B cell (primary cell): ENCODE measurements at regions not wholly inside any gene's neighbourhood (a gene's known extent, or its start where the extent isn't known, plus 50 kb on each side); places are given as distances from the start of the nearest gene placed in this dataset.

Experiments
- ATAC-seq: fragments of 200-7000 bp; cut with Tn5 transposase; one replicate; pipeline ENCODE4 v1.10.0; 2021; ENCODE audit warnings: low read depth, mild to moderate bottlenecking, moderate number of reproducible peaks, moderate library complexity
- CTCF ChIA-PET: fragments of 350-600 bp; sonication (Branson Sonifier 250); formaldehyde crosslinking; loops from one replicate; lab custom pipeline; 2021; ENCODE audit warnings: antibody characterized with exemption, inconsistent platforms; lab: Charles Lee
- POLR2A ChIA-PET: fragments of 350-600 bp; sonication (Branson Sonifier 250); formaldehyde crosslinking; loops from one replicate; lab custom pipeline; 2021; ENCODE audit warnings: antibody characterized with exemption; lab: Charles Lee
- DNase-seq: peaks from one replicate; pipeline ENCODE4 v3.0.0; 2013
- H2AFZ ChIP-seq: 2 replicates; pipeline ENCODE4 v1.6.1; 2012; ENCODE audit warnings: mild to moderate bottlenecking, low read depth, low read length; ENCODE audit not compliant: insufficient read depth, poor library complexity, severe bottlenecking
- H3K27ac ChIP-seq, 2 donors: 1 replicate in 1 of 2; 2 replicates in 1 of 2; pipeline ENCODE4 v1.5.1; 2012 to 2013; ENCODE audit warnings: low read length in 2 of 2, mild to moderate bottlenecking in 2 of 2, moderate library complexity in 1 of 2
- H3K27me3 ChIP-seq, 4 experiments: fragments of 200-600 bp in 1 of 4; sonication (generic) in 1 of 4; replicated peaks in 1 of 4; 1 replicate in 2 of 4; 2 replicates in 2 of 4; pipeline versions ENCODE4 v1.6.1 to v1.7.0; 2013 to 2016; ENCODE audit warnings: low read length in 3 of 4, mild to moderate bottlenecking in 2 of 4, mixed read lengths in 1 of 4, moderate library complexity in 1 of 4; ENCODE audit not compliant: insufficient read depth in 4 of 4, control insufficient read depth in 3 of 4; ENCODE audit errors: control extremely low read depth in 1 of 4
- H3K36me3 ChIP-seq, 2 experiments: replicated peaks in 1 of 2; 1 replicate in 1 of 2; 2 replicates in 1 of 2; pipeline versions ENCODE4 v1.6.1 to v1.7.1; 2013; ENCODE audit warnings: low read length in 1 of 2; ENCODE audit not compliant: insufficient read depth in 2 of 2, control insufficient read depth in 1 of 2; ENCODE audit errors: control extremely low read depth in 1 of 2, extremely low read depth in 1 of 2
- H3K4me1 ChIP-seq, 2 donors: fragments of 200-600 bp in 1 of 2; sonication (generic) in 1 of 2; 1 replicate in 1 of 2; 2 replicates in 1 of 2; pipeline versions ENCODE4 v1.5.1 to v1.6.1; 2013 to 2017; ENCODE audit warnings: low read length in 2 of 2; ENCODE audit not compliant: control insufficient read depth in 2 of 2, insufficient read depth in 2 of 2
- H3K4me2 ChIP-seq: replicated peaks from 2 replicates; pipeline ENCODE3; 2012; ENCODE audit warnings: mild to moderate bottlenecking, low read depth, low read length; ENCODE audit not compliant: poor library complexity, severe bottlenecking
- H3K4me3 ChIP-seq, 5 experiments: fragments of 200-600 bp in 1 of 5; sonication (generic) in 1 of 5; 1 replicate in 3 of 5; 2 replicates in 2 of 5; pipeline versions ENCODE4 v1.5.1 to v1.7.0; 2011 to 2016; ENCODE audit warnings: low read length in 4 of 5, mild to moderate bottlenecking in 4 of 5, low read depth in 2 of 5, control low read depth in 1 of 5, moderate library complexity in 1 of 5; ENCODE audit not compliant: insufficient read depth in 1 of 5; ENCODE audit errors: control extremely low read depth in 1 of 5, extremely low read depth in 1 of 5
- H3K79me2 ChIP-seq: fragments of 200-600 bp; sonication (generic); one replicate; pipeline ENCODE4 v1.6.0; 2016; ENCODE audit warnings: low read length; ENCODE audit not compliant: control insufficient read depth, insufficient read depth
- H3K9ac ChIP-seq: fragments of 200-600 bp; sonication (generic); 2 replicates; pipeline ENCODE4 v1.6.1; 2017; ENCODE audit warnings: mild to moderate bottlenecking, low read length, moderate library complexity
- H3K9me3 ChIP-seq, 3 donors: one replicate each; pipeline versions ENCODE4 v1.6.1 to v1.7.1; 2013; ENCODE audit warnings: low read length in 2 of 3; ENCODE audit not compliant: control insufficient read depth in 2 of 3, insufficient read depth in 1 of 3; ENCODE audit errors: control extremely low read depth in 1 of 3
- H4K20me1 ChIP-seq: 2 replicates; pipeline ENCODE4 v1.6.0; 2012; ENCODE audit warnings: mild to moderate bottlenecking, low read length; ENCODE audit not compliant: insufficient read depth, control insufficient read depth, poor library complexity, severe bottlenecking
- H3K27ac Mint-ChIP-seq: one replicate; pipeline ENCODE4 v1.8.0; 2021; ENCODE audit warnings: mixed read lengths
- H3K27me3 Mint-ChIP-seq: one replicate; pipeline ENCODE4 v1.8.0; 2021; ENCODE audit warnings: mixed read lengths
- H3K4me1 Mint-ChIP-seq: one replicate; pipeline ENCODE4 v1.8.0; 2021; ENCODE audit warnings: mixed read lengths
- H3K4me3 Mint-ChIP-seq: one replicate; pipeline ENCODE4 v1.8.0; 2021; ENCODE audit warnings: mixed read lengths
- H3K9me3 Mint-ChIP-seq: one replicate; pipeline ENCODE4 v1.8.0; 2022; ENCODE audit warnings: mixed read lengths; ENCODE audit not compliant: insufficient read depth
- CTCF ChIP-seq: fragments of 200-600 bp; IDR thresholded peaks from one replicate; pipeline ENCODE4 v1.8.0; 2022; ENCODE audit warnings: antibody characterized with exemption, mild to moderate bottlenecking
- EZH2 ChIP-seq: IDR thresholded peaks from 2 replicates; pipeline ENCODE4 v1.6.1; 2012; ENCODE audit warnings: borderline replicate concordance, low read depth, mild to moderate bottlenecking, moderate library complexity, low read length; ENCODE audit not compliant: insufficient read depth, poor library complexity, severe bottlenecking
- WGBS: methylation state at CpG from one replicate; pipeline ENCODE4 v1.1.5; 2013; ENCODE audit warnings: missing lambda C conversion rate; ENCODE audit not compliant: insufficient coverage; 5-methylcytosine and 5-hydroxymethylcytosine counted together
- intact Hi-C: fragments of 100-400 bp; cut with micrococcal nuclease; formaldehyde crosslinking; loops from one replicate; pipeline ENCODE4 v1.10.0; 2022

GRCh38 chr10:117736655-117737054 is 194.1 kb downstream of the EMX2 start:
- WGBS, result 89% methylated on average over 4 of the region's 7 CpGs
- H3K36me3 ChIP-seq, result no peaks in the 10 kb centered on the region
- Mint-ChIP-seq H3K4me3 (no peak overlapping the region), H3K27me3 (peaks cover 24% of the 10 kb centered on the region), H3K4me1 (no peaks in the 10 kb centered on the region), H3K9me3 (no peaks in the 10 kb centered on the region), H3K27ac (no peak overlapping the region)
- no peak overlapping the region for H3K4me2 ChIP-seq
- DNase-seq (no peak), ATAC-seq (no peak)
- H3K79me2 ChIP-seq, result no peaks in the 10 kb centered on the region
- no peak overlapping the region for H3K9ac ChIP-seq
- peaks cover 0 to 8% (median 0%) of the 10 kb centered on the region in 3 donors for H3K9me3 ChIP-seq
- no peak overlapping the region for H3K27ac ChIP-seq
- intact Hi-C loops, result no loop called here
- H4K20me1 ChIP-seq, result no peaks in the 10 kb centered on the region
- no peak overlapping the region for H3K4me3 ChIP-seq
- H3K27me3 ChIP-seq, result peaks cover 0 to 7% (median 3%) of the 10 kb centered on the region in 4 experiments
- ChIA-PET CTCF (no interaction called here), POLR2A (no interaction called here)
- TF ChIP-seq EZH2 (no peak), CTCF (no peak)
- no peaks in the 10 kb centered on the region for H3K4me1 ChIP-seq
- no peak overlapping the region for H2AFZ ChIP-seq

- Mint-ChIP-seq H3K4me1 (no peaks in the 10 kb centered on the region), H3K27me3 (peaks cover 10% of the 10 kb centered on the region), H3K27ac (no peak overlapping the region), H3K9me3 (no peaks in the 10 kb centered on the region), H3K4me3 (no peak overlapping the region)
- ATAC-seq (no peak), DNase-seq (no peak)
- peaks cover 0 to 7% (median 0%) of the 10 kb centered on the region in 3 donors for H3K9me3 ChIP-seq
- H3K27ac ChIP-seq, result no peak overlapping the region
- intact Hi-C loops, result no loop called here
- CTCF ChIA-PET, result no interaction called here
- TF ChIP-seq EZH2, result no peak
- H3K27me3 ChIP-seq, result peaks cover 0 to 7% (median 2%) of the 10 kb centered on the region in 4 experiments
- no peak overlapping the region for H3K9ac ChIP-seq
- no peaks in the 10 kb centered on the region for H3K4me1 ChIP-seq
- POLR2A ChIA-PET, result no interaction called here
- WGBS, result no CpG with 5 or more reads among the region's 1 CpG
- H3K4me2 ChIP-seq, result no peak overlapping the region
- H4K20me1 ChIP-seq, result no peaks in the 10 kb centered on the region
- H3K79me2 ChIP-seq, result no peaks in the 10 kb centered on the region
- no peak overlapping the region for H2AFZ ChIP-seq
- no peaks in the 10 kb centered on the region for H3K36me3 ChIP-seq
- H3K4me3 ChIP-seq, result no peak overlapping the region
Measured at GRCh38 chr10:117740088-117740487, 197.5 kb downstream of the EMX2 start.
